Skeletal muscle tissue (tissue), 3 donors: ENCODE measurements at regions not wholly inside any gene's neighbourhood (a gene's known extent, or its start where the extent isn't known, plus 50 kb on each side); places are given as distances from the start of the nearest gene placed in this dataset.
"Not testable (repeated sequence)": the region's sequence is repeated elsewhere in the genome, so short reads cannot be mapped to it uniquely, and the experiment has no call there.

ENCODE experiments used
- H3K27ac ChIP-seq: one replicate; pipeline ENCODE4 v1.7.0; 2013; ENCODE audit warnings: mild to moderate bottlenecking, low read depth, low read length, inconsistent platforms
- H3K27me3 ChIP-seq, 3 donors: one replicate each; pipeline ENCODE4 v1.7.0; 2013; ENCODE audit warnings: low read length in 3 of 3; ENCODE audit not compliant: control insufficient read depth in 3 of 3, insufficient read depth in 3 of 3
- H3K36me3 ChIP-seq, 3 donors: one replicate each; pipeline ENCODE4 v1.7.0; 2013; ENCODE audit warnings: low read length in 3 of 3; ENCODE audit not compliant: control insufficient read depth in 3 of 3, insufficient read depth in 3 of 3
- H3K4me1 ChIP-seq, 3 donors: one replicate each; pipeline ENCODE4 v1.7.0; 2013; ENCODE audit warnings: low read length in 3 of 3, mild to moderate bottlenecking in 3 of 3; ENCODE audit not compliant: control insufficient read depth in 3 of 3, insufficient read depth in 3 of 3
- H3K4me3 ChIP-seq, 3 donors: one replicate each; pipeline ENCODE4 v1.7.0; 2013; ENCODE audit warnings: low read length in 3 of 3
- H3K9ac ChIP-seq, 3 donors: one replicate each; pipeline ENCODE4 v1.7.0; 2013; ENCODE audit warnings: low read length in 3 of 3, mild to moderate bottlenecking in 3 of 3, moderate library complexity in 2 of 3, low read depth in 1 of 3
- H3K9me3 ChIP-seq, 3 donors: one replicate each; pipeline ENCODE4 v1.7.0; 2013; ENCODE audit warnings: low read length in 3 of 3; ENCODE audit not compliant: control insufficient read depth in 3 of 3
- donor health status: Osteomylitis.

DNA sequence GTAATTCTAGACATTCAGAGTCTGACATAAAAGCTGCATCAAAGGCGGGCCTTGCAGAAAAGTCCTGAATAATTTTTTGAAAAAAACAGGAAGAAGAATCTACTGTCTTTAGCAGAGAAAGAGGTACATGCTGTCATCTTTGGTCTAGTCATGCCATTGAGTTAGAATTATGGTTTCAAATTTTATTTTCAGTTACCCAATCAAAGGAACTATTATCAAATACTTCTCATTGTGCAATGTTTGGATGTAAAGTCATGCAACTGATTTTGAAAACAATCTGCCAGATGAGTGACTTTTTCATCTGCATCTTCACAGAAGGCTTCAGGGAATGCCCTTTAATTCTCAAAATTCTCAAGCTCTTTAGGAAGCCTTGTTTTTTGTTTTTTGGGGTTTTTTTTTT, 803.5 kb downstream of the FLRT2 start:
- no peaks in the 10 kb centered on the region for H3K27me3 ChIP-seq
- no peak overlapping the region for H3K27ac ChIP-seq
- H3K36me3 ChIP-seq: no peaks in the 10 kb centered on the region
- H3K4me1 ChIP-seq: no peaks in the 10 kb centered on the region
- H3K4me3 ChIP-seq: no peak overlapping the region
- no peaks in the 10 kb centered on the region for H3K9me3 ChIP-seq
- no peak overlapping the region for H3K9ac ChIP-seq

DNA sequence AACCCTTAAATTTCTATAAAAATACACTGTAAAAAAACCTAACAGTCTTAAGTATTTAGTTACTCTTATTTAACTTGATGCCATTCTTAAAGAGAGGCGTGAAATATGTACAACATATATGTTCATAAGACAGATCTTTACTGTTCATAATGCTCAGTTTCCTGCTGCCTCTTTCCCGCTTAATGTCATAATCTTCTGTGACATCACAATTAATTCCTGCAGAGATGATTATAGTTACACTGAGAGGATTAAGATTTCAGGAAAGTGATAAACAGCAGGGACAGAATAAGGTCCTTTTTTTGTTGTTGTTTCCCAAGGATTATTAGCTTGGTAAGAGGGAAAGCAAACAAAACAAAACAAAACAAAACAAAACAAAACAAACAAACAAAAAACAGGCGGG, 801.4 kb downstream of the FLRT2 start:
- no peaks in the 10 kb centered on the region for H3K4me1 ChIP-seq
- H3K9ac ChIP-seq: no peak overlapping the region
- no peaks in the 10 kb centered on the region for H3K9me3 ChIP-seq
- H3K36me3 ChIP-seq: no peaks in the 10 kb centered on the region
- no peak overlapping the region for H3K27ac ChIP-seq
- H3K27me3 ChIP-seq: no peaks in the 10 kb centered on the region
- H3K4me3 ChIP-seq: no peak overlapping the region

DNA sequence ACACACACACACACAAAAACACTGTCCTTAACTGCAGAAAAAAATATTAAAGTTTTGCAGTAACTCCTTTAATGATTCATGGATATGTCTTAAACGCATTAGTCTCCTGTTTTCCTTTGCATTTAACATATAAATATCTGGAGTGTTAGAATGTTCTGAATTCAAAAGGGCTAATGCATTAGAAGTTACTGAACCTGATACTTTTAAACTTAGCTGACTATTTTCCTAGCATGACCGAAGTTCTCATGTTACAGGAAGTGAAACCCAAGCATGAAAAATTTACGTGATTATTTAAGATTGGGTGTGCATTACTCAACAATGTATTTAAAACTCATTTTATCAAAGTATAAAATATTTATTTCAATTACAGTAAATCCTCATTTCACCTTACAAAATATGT, 791.2 kb downstream of the FLRT2 start:
- no peaks in the 10 kb centered on the region for H3K27me3 ChIP-seq

GRCh38 chr14:86312154-86312665, 782.3 kb downstream of the FLRT2 start:
- H3K9ac ChIP-seq, H3K36me3 ChIP-seq, H3K27ac ChIP-seq, H3K4me1 ChIP-seq, H3K4me3 ChIP-seq, H3K27me3 ChIP-seq, H3K9me3 ChIP-seq: not testable (repeated sequence)

More for the DNA sequence above, 791.2 kb downstream of the FLRT2 start:
- Histone ChIP-seq H3K4me3 (no peak overlapping the region), H3K36me3 (no peaks in the 10 kb centered on the region), H3K27ac (no peak overlapping the region), H3K9me3 (no peaks in the 10 kb centered on the region), H3K9ac (no peak overlapping the region), H3K4me1 (no peaks in the 10 kb centered on the region)

GRCh38 chr14:86311151-86311550, 781.2 kb downstream of the FLRT2 start:
- no peak overlapping the region for H3K4me3 ChIP-seq
- no peak overlapping the region for H3K27ac ChIP-seq
- H3K4me1 ChIP-seq: no peaks in the 10 kb centered on the region
- no peaks in the 10 kb centered on the region for H3K36me3 ChIP-seq
- H3K27me3 ChIP-seq: no peaks in the 10 kb centered on the region
- no peak overlapping the region for H3K9ac ChIP-seq
- peaks cover 0 to 3% (median 0%) of the 10 kb centered on the region in 3 donors for H3K9me3 ChIP-seq

- H3K36me3 ChIP-seq: no peaks in the 10 kb centered on the region
- no peaks in the 10 kb centered on the region for H3K27me3 ChIP-seq
- no peaks in the 10 kb centered on the region for H3K4me1 ChIP-seq
- peaks cover 0 to 3% (median 0%) of the 10 kb centered on the region in 3 donors for H3K9me3 ChIP-seq
- H3K4me3 ChIP-seq: no peak overlapping the region
- no peak overlapping the region for H3K27ac ChIP-seq
- H3K9ac ChIP-seq: no peak overlapping the region
These were observed 780.7 kb downstream of the FLRT2 start for GRCh38 chr14:86310611-86311010.

DNA sequence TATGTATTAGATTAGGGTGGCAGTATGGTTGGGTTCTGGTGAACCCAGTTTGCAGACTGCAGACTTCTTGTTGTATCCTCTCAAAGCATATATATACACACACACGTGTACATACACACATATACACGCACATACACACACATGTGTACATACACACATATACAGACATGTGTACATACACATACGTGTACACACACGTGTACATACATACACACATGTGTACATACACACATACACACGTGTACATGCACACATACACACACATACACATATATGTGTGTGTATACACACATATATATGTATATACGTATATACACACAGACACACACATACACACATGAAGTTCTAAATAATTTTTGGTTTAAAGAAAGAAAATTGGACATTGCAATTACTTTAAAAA, 780.2 kb downstream of the FLRT2 start:
- Histone ChIP-seq H3K9ac (no peak overlapping the region), H3K4me1 (no peaks in the 10 kb centered on the region), H3K27ac (no peak overlapping the region), H3K36me3 (no peaks in the 10 kb centered on the region), H3K4me3 (no peak overlapping the region), H3K27me3 (no peaks in the 10 kb centered on the region), H3K9me3 (peaks cover 0 to 3% (median 0%) of the 10 kb centered on the region in 3 donors)

GRCh38 chr14:86305058-86305457, 775.1 kb downstream of the FLRT2 start:
- H3K27ac ChIP-seq: no peak overlapping the region
- H3K27me3 ChIP-seq: no peaks in the 10 kb centered on the region
- H3K9ac ChIP-seq: no peak overlapping the region
- H3K36me3 ChIP-seq: no peaks in the 10 kb centered on the region
- peaks cover 0 to 1% (median 0%) of the 10 kb centered on the region in 3 donors for H3K9me3 ChIP-seq
- H3K4me3 ChIP-seq: no peak overlapping the region
- H3K4me1 ChIP-seq: no peaks in the 10 kb centered on the region

DNA sequence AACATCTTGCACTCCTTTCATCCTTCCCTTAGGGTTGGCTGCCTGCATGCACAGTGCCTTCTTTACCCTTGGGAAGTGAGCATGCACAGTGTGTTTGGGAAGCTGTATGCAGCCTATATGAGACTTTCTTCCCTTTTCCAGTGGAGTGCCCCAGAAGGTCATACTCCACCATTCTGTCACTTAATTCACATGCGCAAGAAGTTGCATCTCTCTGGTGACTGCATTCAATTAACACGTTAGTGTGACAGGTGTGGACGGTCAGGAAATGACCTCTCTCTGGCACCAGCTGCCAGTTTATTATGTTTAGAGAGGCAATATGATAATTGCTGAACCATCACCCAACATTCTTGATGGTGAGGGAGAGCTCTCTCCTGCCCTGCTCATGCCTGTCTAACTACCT, 770.0 kb downstream of the FLRT2 start:
- Histone ChIP-seq H3K27ac (no peak overlapping the region), H3K4me3 (no peak overlapping the region), H3K27me3 (no peaks in the 10 kb centered on the region), H3K36me3 (no peaks in the 10 kb centered on the region), H3K9me3 (no peaks in the 10 kb centered on the region), H3K4me1 (no peaks in the 10 kb centered on the region), H3K9ac (no peak overlapping the region)

GRCh38 chr14:86296173-86296572, 766.2 kb downstream of the FLRT2 start:
- H3K9ac ChIP-seq: no peak overlapping the region
- H3K27ac ChIP-seq: no peak overlapping the region
- no peaks in the 10 kb centered on the region for H3K4me1 ChIP-seq
- H3K9me3 ChIP-seq: no peaks in the 10 kb centered on the region
- no peak overlapping the region for H3K4me3 ChIP-seq
- no peaks in the 10 kb centered on the region for H3K36me3 ChIP-seq
- H3K27me3 ChIP-seq: no peaks in the 10 kb centered on the region

DNA sequence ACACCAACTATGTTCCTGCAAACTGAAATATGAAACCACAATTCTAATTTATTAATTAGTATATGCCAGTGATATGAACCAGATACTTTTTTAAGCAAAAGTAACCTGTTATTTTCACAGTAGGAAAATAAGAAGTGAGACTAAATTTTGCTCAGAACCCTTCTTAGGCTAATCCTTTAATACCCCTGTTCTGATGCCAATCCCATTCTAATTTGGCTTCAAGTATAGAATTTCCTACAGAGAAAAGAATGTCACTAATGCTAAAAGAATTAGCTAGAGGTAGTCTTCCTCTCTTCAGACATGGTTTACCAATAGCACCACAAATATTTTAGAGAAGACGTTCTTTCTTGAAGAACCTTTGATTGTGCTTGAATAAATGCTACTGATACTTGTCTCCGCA, 758.4 kb downstream of the FLRT2 start:
- no peak overlapping the region for H3K9ac ChIP-seq
- H3K9me3 ChIP-seq: no peaks in the 10 kb centered on the region
- H3K4me3 ChIP-seq: no peak overlapping the region
- H3K4me1 ChIP-seq: no peaks in the 10 kb centered on the region
- no peak overlapping the region for H3K27ac ChIP-seq
- no peaks in the 10 kb centered on the region for H3K27me3 ChIP-seq
- H3K36me3 ChIP-seq: no peaks in the 10 kb centered on the region
